Lower lobe of right lung (tissue), 2 donors: ENCODE measurements at regions not wholly inside any gene's neighbourhood (a gene's known extent, or its start where the extent isn't known, plus 50 kb on each side); places are given as distances from the start of the nearest gene placed in this dataset.
A peak's percentile ranks its signal among the peaks of the same experiment; 100 is the strongest.

ENCODE experiments used
- ATAC-seq, 2 donors: fragments of 200-7000 bp; cut with Tn5 transposase; one replicate each; pipeline ENCODE4 v1.9.1; 2020 to 2022; ENCODE audit warnings: mild to moderate bottlenecking in 2 of 2, moderate library complexity in 2 of 2
- DNase-seq: peaks from one replicate; pipeline ENCODE4 v3.0.0-alpha.2; 2020
- H3K27ac ChIP-seq: fragments of 200-600 bp; one replicate; pipeline ENCODE4 v1.8.0; 2022
- H3K27me3 ChIP-seq: fragments of 200-600 bp; one replicate; pipeline ENCODE4 v1.8.0; 2022; ENCODE audit warnings: low read depth
- H3K36me3 ChIP-seq: fragments of 200-600 bp; one replicate; pipeline ENCODE4 v1.8.0; 2022; ENCODE audit warnings: mild to moderate bottlenecking
- H3K4me1 ChIP-seq: fragments of 200-600 bp; one replicate; pipeline ENCODE4 v1.8.0; 2022
- H3K4me3 ChIP-seq: fragments of 200-600 bp; one replicate; pipeline ENCODE4 v1.8.0; 2022; ENCODE audit warnings: mild to moderate bottlenecking
- H3K9me3 ChIP-seq: fragments of 200-600 bp; one replicate; pipeline ENCODE4 v1.8.0; 2022
- intact Hi-C: fragments of 100-400 bp; cut with DNase I; formaldehyde crosslinking; loops from one replicate; pipeline ENCODE4 v1.11.0; 2022
- TF ChIP-seq, protein P1 (sequence below): fragments of 200-600 bp; IDR thresholded peaks from one replicate; pipeline ENCODE4 v1.8.0; 2022; ENCODE audit warnings: antibody characterized with exemption, mild to moderate bottlenecking
- donor health status: DM: no; HTN: yes; CAD: no; lungs with severe emphysema.

DNA sequence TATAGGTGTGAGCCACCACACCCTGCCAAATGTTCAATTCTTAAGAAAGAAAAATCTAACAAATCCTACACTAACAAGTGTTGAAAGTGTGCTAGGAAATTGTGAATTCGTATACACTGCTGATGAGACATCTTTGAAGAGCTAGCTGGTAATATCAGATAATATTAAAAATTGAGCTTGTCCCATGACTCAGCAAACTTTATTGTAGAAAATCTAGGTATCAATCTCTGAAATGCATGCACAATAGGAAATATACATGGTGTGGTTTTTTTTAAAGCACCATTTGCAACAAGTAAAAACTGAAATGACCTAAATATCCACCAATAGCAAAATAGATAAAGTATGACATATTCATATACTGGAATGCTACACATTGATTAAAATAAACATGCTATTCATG, 110.1 kb upstream of the NXT1 start:
- Histone ChIP-seq H3K27me3 (no peaks in the 10 kb centered on the region), H3K9me3 (no peaks in the 10 kb centered on the region), H3K36me3 (no peaks in the 10 kb centered on the region), H3K27ac (no peak overlapping the region), H3K4me1 (no peaks in the 10 kb centered on the region), H3K4me3 (no peak overlapping the region)
- TF ChIP-seq, protein P1, sequence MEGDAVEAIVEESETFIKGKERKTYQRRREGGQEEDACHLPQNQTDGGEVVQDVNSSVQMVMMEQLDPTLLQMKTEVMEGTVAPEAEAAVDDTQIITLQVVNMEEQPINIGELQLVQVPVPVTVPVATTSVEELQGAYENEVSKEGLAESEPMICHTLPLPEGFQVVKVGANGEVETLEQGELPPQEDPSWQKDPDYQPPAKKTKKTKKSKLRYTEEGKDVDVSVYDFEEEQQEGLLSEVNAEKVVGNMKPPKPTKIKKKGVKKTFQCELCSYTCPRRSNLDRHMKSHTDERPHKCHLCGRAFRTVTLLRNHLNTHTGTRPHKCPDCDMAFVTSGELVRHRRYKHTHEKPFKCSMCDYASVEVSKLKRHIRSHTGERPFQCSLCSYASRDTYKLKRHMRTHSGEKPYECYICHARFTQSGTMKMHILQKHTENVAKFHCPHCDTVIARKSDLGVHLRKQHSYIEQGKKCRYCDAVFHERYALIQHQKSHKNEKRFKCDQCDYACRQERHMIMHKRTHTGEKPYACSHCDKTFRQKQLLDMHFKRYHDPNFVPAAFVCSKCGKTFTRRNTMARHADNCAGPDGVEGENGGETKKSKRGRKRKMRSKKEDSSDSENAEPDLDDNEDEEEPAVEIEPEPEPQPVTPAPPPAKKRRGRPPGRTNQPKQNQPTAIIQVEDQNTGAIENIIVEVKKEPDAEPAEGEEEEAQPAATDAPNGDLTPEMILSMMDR: no peak
- no peak for ATAC-seq
- DNase-seq: no peak
- intact Hi-C loops: no loop called here

DNA sequence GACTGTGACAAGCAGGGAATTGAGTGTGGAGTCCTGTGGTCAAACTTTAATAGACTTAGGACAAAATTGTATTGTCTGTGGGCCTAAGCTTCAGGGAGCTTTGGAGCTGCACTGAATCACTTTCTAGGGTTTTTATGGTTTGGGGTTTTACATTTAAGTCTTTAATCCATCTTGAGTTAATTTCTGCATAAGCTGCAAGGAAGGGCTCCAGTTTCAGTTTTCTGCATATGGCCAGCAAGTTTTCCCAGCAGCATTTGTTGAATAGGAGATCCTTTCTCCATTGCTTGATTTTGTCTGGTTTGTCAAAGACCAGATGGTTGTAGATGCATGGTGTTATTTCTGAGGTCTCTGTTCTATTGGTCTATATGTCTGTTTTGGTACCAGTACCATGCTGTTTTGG, 113.4 kb upstream of the NXT1 start:
- no peaks in the 10 kb centered on the region for H3K9me3 ChIP-seq
- TF ChIP-seq, protein P1: no peak
- H3K4me1 ChIP-seq: no peaks in the 10 kb centered on the region
- DNase-seq (no peak), ATAC-seq (no peak)
- intact Hi-C loops: no loop called here
- H3K27ac ChIP-seq: no peak overlapping the region
- no peaks in the 10 kb centered on the region for H3K36me3 ChIP-seq
- no peaks in the 10 kb centered on the region for H3K27me3 ChIP-seq
- H3K4me3 ChIP-seq: no peak overlapping the region

DNA sequence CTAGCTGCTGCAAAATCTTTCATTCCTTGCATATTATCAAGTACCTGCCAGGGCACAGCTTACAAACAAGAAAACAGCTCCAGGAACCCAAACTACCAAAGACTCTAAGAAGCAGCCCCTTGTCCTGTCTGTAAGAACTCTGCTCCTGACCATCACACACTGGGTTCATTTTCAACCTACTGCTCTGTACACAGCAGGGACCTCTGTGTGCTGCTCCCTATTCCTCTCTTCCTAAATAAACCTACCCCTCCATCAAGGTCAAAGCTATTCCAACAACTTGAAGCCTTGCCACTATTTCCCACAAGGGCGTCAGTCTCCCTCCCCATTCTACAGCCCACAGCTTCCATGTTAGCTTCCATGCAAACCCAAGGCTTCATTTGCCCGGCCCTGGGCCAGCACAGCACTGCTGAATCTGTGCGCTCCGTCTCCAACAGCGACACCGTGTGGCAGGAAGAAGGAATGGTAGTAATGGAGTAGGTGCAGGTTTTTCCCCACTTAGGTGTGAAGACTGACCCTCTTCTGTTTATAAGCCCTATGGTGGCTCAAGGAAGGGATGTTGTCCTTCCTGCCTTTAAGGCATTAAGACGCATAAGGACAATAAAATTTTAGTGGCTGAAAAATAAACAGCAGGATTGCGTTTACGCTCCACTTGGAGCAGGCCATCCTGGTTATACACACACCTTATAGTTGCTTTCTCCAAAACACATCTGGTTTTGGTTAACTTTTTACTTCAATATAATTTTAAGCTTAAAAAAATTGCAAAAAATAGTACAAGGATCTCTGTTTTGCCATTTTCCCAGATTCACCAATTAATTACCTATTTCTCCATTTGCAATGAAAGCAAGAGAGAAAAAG, 115.2 kb upstream of the NXT1 start:
- intact Hi-C loops: no loop called here
- Histone ChIP-seq H3K4me3 (no peak overlapping the region), H3K9me3 (no peaks in the 10 kb centered on the region), H3K27ac (no peak overlapping the region), H3K4me1 (no peaks in the 10 kb centered on the region), H3K27me3 (no peaks in the 10 kb centered on the region), H3K36me3 (no peaks in the 10 kb centered on the region)
- DNase-seq (peak; percentile 80), ATAC-seq (peak; percentile 90 to 91)
- TF ChIP-seq, protein P1: peak; percentile 80

DNA sequence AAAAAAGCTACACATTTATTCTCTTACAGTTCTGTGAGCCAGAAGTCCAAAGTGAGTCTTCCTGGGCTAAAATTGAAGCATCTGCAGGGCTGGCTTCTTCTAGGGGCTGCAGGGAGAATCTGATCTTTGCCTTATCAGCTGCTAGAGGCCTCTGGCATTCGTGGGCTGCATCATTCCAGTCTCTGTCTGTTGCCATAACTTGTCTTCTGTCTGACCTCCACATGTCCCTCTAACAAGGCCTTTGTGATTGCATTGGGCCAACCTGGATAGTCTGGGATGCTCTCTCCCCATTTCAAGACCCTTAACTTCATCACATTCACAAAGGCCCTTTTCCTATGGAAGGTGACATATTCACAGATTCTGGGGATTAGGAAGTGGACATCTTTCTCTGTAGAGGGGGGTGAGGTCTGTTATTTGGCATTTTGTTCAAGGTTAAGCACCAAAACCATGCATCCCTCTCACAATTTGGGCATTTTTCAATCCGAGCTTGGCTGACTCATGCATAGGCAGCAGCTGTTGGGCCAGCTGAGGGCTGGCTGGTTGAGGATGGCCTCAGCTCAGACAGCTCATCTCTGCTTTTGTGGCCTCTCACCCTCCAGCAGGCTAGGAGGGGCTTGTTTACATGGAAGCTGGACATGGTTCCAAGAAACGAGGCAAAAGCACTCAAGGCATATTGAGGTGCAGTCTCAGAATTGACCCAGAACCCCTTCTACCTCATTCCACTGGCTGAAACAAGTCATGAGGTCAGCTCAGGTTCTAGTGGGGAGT, 116.1 kb upstream of the NXT1 start:
- ATAC-seq (peak in 1 of 2 donors; percentile 44), DNase-seq (no peak)
- Histone ChIP-seq H3K27ac (no peak overlapping the region), H3K4me1 (no peaks in the 10 kb centered on the region), H3K4me3 (no peak overlapping the region), H3K36me3 (no peaks in the 10 kb centered on the region), H3K27me3 (no peaks in the 10 kb centered on the region), H3K9me3 (no peaks in the 10 kb centered on the region)
- intact Hi-C loops: no loop called here
- TF ChIP-seq, protein P1: no peak

DNA sequence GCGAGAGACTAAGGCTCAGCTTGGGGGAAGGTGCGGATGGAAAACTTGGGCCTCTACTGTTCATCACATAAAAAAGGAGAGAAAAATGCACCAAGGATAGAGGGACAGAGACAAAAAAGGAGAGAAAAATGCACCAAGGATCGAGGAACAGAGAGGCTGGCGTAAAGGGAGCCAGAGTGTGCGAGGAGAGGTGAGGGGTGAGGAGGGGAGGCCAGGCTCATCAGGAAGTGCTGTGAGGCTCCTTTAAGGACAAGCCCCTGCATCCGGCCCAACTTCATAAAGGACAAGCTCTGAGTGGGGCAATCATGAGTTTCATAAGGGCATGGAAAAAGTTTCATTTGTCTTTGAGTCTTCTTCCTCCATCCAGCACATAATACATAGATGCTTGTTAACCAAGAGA, 117.2 kb upstream of the NXT1 start:
- intact Hi-C loops: no loop called here
- no peaks in the 10 kb centered on the region for H3K27me3 ChIP-seq
- DNase-seq (no peak), ATAC-seq (no peak)
- TF ChIP-seq, protein P1: no peak
- H3K27ac ChIP-seq: no peak overlapping the region
- no peaks in the 10 kb centered on the region for H3K4me1 ChIP-seq
- no peak overlapping the region for H3K4me3 ChIP-seq
- no peaks in the 10 kb centered on the region for H3K9me3 ChIP-seq
- no peaks in the 10 kb centered on the region for H3K36me3 ChIP-seq
